Caco-2 (cell line): ENCODE measurements at regions not wholly inside any gene's neighbourhood (a gene's known extent, or its start where the extent isn't known, plus 50 kb on each side); places are given as distances from the start of the nearest gene placed in this dataset.

Experiments
- BruUV-seq: library from RNA; stranded (reverse); fragments of 400-500 nt; replicated peaks from 2 replicates; lab custom pipeline; 2021; lab: Mats Ljungman, UMichigan
- CTCF ChIA-PET: fragments of 300-600 bp; sonication (Branson Sonifier 250); formaldehyde crosslinking; loops from one replicate; lab custom pipeline; 2022; ENCODE audit warnings: antibody characterized with exemption; lab: Charles Lee
- POLR2A ChIA-PET: fragments of 300-600 bp; sonication (Branson Sonifier 250); formaldehyde crosslinking; loops from one replicate; lab custom pipeline; 2022; ENCODE audit warnings: antibody characterized with exemption; lab: Charles Lee
- DNase-seq, 2 experiments: peaks; one replicate each; pipeline versions ENCODE4 v3.0.0 to v3.0.0-alpha.2; 2020 to 2022
- H3K27me3 ChIP-seq: replicated peaks from 2 replicates; pipeline ENCODE4 v1.6.0; 2011; ENCODE audit warnings: low read length; ENCODE audit not compliant: control insufficient read depth, insufficient read depth
- H3K36me3 ChIP-seq: 2 replicates; pipeline ENCODE4 v1.5.1; 2011; ENCODE audit warnings: low read length; ENCODE audit not compliant: control insufficient read depth, insufficient read depth
- H3K4me1 ChIP-seq: fragments of 250-450 bp; sonication (Bioruptor Pico); 2 replicates; pipeline ENCODE4 v1.5.1; 2020; ENCODE audit warnings: mild to moderate bottlenecking
- H3K4me3 ChIP-seq: 2 replicates; pipeline ENCODE4 v1.5.1; 2011; ENCODE audit warnings: low read depth, mild to moderate bottlenecking, control low read depth, low read length
- H3K9me3 ChIP-seq: fragments of 250-450 bp; sonication (Bioruptor Pico); 2 replicates; pipeline ENCODE4 v1.5.1; 2020; ENCODE audit warnings: mild to moderate bottlenecking, moderate library complexity
- H3K27ac Mint-ChIP-seq: one replicate; pipeline ENCODE4 v1.8.0; 2022; ENCODE audit warnings: mixed read lengths; ENCODE audit not compliant: unreplicated experiment
- H3K27me3 Mint-ChIP-seq: one replicate; pipeline ENCODE4 v1.8.0; 2022; ENCODE audit warnings: mixed read lengths; ENCODE audit not compliant: insufficient read depth, unreplicated experiment
- H3K36me3 Mint-ChIP-seq: one replicate; pipeline ENCODE4 v1.8.0; 2022; ENCODE audit warnings: mild to moderate bottlenecking, mixed read lengths; ENCODE audit not compliant: insufficient read depth, unreplicated experiment
- H3K4me1 Mint-ChIP-seq: one replicate; pipeline ENCODE4 v1.8.0; 2022; ENCODE audit warnings: low read depth, mixed read lengths; ENCODE audit not compliant: unreplicated experiment
- H3K4me3 Mint-ChIP-seq: one replicate; pipeline ENCODE4 v1.8.0; 2022; ENCODE audit warnings: mild to moderate bottlenecking, moderate library complexity, mixed read lengths; ENCODE audit not compliant: unreplicated experiment
- H3K9me3 Mint-ChIP-seq: one replicate; pipeline ENCODE4 v1.8.0; 2022; ENCODE audit warnings: mixed read lengths; ENCODE audit not compliant: unreplicated experiment
- intact Hi-C: fragments of 100-400 bp; cut with micrococcal nuclease; formaldehyde crosslinking; loops from one replicate; pipeline ENCODE4 v1.10.0; 2022; ENCODE audit not compliant: unreplicated experiment
- TF ChIP-seq, protein P1 (sequence below), 2 experiments: fragments of 200-600 bp in 1 of 2; IDR thresholded peaks; 1 replicate in 1 of 2; 2 replicates in 1 of 2; pipeline versions ENCODE4 v1.5.1 to v1.8.0; 2011 to 2022; ENCODE audit warnings: antibody characterized with exemption in 1 of 2, control low read depth in 1 of 2, inconsistent platforms in 1 of 2, low read depth in 1 of 2, low read length in 1 of 2, mild to moderate bottlenecking in 1 of 2, moderate library complexity in 1 of 2; ENCODE audit not compliant: insufficient read depth in 1 of 2, severe bottlenecking in 1 of 2, unreplicated experiment in 1 of 2

DNA sequence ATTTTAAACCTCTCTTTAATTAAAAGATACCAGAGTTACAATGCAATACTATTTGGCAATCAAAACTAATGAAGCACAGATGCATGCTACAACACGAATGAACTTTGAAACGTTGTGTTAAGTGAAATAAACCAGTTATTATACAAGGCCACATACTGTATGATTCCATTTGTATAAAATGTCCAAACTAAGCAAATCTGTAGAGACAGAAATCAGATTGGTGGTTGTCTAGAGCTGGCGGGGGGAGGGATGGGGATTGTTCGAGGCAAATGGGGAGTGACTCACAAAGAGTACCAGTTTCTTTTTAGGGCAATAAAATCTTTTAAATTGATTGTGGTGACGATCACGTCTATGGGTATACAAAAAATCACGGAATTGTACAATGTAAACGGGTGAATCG is 677.0 kb downstream of the NTRK3 start:
- Histone ChIP-seq H3K27me3 (no peaks in the 10 kb centered on the region), H3K9me3 (no peaks in the 10 kb centered on the region), H3K36me3 (no peaks in the 10 kb centered on the region), H3K4me3 (no peak overlapping the region), H3K4me1 (no peaks in the 10 kb centered on the region)
- no peaks in the 10 kb centered on the region for H3K9me3 Mint-ChIP-seq
- no peaks in the 10 kb centered on the region for H3K27me3 Mint-ChIP-seq
- intact Hi-C loops, result no loop called here
- POLR2A ChIA-PET, result no interaction called here
- H3K4me3 Mint-ChIP-seq, result no peak overlapping the region
- no peak overlapping the region for H3K27ac Mint-ChIP-seq
- CTCF ChIA-PET, result no interaction called here
- BruUV-seq, result no TSS peak
- TF ChIP-seq, protein P1, sequence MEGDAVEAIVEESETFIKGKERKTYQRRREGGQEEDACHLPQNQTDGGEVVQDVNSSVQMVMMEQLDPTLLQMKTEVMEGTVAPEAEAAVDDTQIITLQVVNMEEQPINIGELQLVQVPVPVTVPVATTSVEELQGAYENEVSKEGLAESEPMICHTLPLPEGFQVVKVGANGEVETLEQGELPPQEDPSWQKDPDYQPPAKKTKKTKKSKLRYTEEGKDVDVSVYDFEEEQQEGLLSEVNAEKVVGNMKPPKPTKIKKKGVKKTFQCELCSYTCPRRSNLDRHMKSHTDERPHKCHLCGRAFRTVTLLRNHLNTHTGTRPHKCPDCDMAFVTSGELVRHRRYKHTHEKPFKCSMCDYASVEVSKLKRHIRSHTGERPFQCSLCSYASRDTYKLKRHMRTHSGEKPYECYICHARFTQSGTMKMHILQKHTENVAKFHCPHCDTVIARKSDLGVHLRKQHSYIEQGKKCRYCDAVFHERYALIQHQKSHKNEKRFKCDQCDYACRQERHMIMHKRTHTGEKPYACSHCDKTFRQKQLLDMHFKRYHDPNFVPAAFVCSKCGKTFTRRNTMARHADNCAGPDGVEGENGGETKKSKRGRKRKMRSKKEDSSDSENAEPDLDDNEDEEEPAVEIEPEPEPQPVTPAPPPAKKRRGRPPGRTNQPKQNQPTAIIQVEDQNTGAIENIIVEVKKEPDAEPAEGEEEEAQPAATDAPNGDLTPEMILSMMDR (IDR thresholded peaks at IDR 0.05; ENCODE audit: insufficient read depth in 1 of 2, low read depth in 1 of 2, low read length in 1 of 2, severe bottlenecking in 1 of 2, unreplicated experiment in 1 of 2), result no peak
- H3K36me3 Mint-ChIP-seq, result no peaks in the 10 kb centered on the region
- H3K4me1 Mint-ChIP-seq, result peaks cover 6% of the 10 kb centered on the region
- no peak for DNase-seq

DNA sequence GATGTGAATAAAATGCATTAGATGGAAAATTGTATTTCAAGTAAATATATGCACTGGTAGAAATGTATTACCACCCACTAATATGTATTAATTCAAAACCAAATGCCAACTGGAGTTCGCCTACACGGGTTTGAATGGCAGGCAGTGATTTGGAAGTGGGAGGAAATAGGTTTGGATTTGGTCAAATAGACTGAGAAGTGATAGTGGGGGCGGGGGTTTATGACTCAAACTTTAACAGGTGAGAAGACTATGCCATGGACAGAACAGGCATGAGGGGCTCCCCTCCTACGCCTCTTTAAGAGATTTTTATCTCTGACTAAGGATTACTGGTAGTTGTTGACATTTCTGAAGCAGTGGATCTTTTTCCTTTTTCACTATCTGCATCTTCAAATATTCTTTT is 677.8 kb downstream of the NTRK3 start:
- Mint-ChIP-seq H3K4me3 (no peak overlapping the region), H3K9me3 (no peaks in the 10 kb centered on the region), H3K4me1 (peaks cover 6% of the 10 kb centered on the region), H3K27ac (no peak overlapping the region), H3K36me3 (no peaks in the 10 kb centered on the region), H3K27me3 (no peaks in the 10 kb centered on the region)
- BruUV-seq, result no TSS peak
- no peak overlapping the region for H3K4me3 ChIP-seq
- H3K36me3 ChIP-seq, result no peaks in the 10 kb centered on the region
- H3K27me3 ChIP-seq, result no peaks in the 10 kb centered on the region
- TF ChIP-seq, protein P1 (IDR thresholded peaks at IDR 0.05; ENCODE audit: insufficient read depth in 1 of 2, low read depth in 1 of 2, low read length in 1 of 2, severe bottlenecking in 1 of 2, unreplicated experiment in 1 of 2), result no peak
- POLR2A ChIA-PET, result no interaction called here
- CTCF ChIA-PET, result no interaction called here
- no peaks in the 10 kb centered on the region for H3K4me1 ChIP-seq
- intact Hi-C loops, result no loop called here
- no peaks in the 10 kb centered on the region for H3K9me3 ChIP-seq
- no peak for DNase-seq

DNA sequence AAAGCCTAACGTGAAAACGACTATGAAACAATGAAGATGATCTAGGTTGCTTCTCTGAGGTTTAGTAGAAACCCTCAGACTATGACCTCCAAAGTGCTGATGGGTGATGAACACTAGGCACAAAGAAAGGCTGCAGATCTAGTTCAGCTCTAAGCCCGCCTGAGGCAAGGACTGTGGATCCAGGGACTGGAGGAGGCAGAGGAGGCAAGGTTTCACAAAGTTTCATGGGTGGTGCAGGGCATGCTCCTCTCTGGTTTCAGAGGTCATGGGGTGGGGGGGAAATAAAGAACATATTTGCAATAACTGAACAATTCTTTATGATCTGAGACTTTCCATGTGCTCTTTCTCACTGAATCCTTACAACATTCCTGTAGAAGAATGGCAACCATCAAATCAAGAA is 679.2 kb downstream of the NTRK3 start:
- Mint-ChIP-seq H3K36me3 (no peaks in the 10 kb centered on the region), H3K27ac (no peak overlapping the region), H3K27me3 (no peaks in the 10 kb centered on the region), H3K4me3 (no peak overlapping the region), H3K4me1 (peaks cover 6% of the 10 kb centered on the region), H3K9me3 (no peaks in the 10 kb centered on the region)
- Histone ChIP-seq H3K4me3 (no peak overlapping the region), H3K4me1 (no peaks in the 10 kb centered on the region), H3K9me3 (no peaks in the 10 kb centered on the region), H3K27me3 (no peaks in the 10 kb centered on the region), H3K36me3 (no peaks in the 10 kb centered on the region)
- intact Hi-C loops, result no loop called here
- ChIA-PET CTCF (no interaction called here), POLR2A (no interaction called here)
- TF ChIP-seq, protein P1 (IDR thresholded peaks at IDR 0.05; ENCODE audit: insufficient read depth in 1 of 2, low read depth in 1 of 2, low read length in 1 of 2, severe bottlenecking in 1 of 2, unreplicated experiment in 1 of 2), result no peak
- BruUV-seq, result no TSS peak
- no peak for DNase-seq
